H1 (cell line): ENCODE measurements at regions not wholly inside any gene's neighbourhood (a gene's known extent, or its start where the extent isn't known, plus 50 kb on each side); places are given as distances from the start of the nearest gene placed in this dataset.
"Not testable (repeated sequence)": the region's sequence is repeated elsewhere in the genome, so short reads cannot be mapped to it uniquely, and the experiment has no call there.

Source experiments
- CTCF ChIA-PET: fragments of 300-600 bp; sonication (Branson Sonifier 250); formaldehyde crosslinking; loops from one replicate; lab custom pipeline; 2021; ENCODE audit not compliant: partially characterized antibody; lab: Charles Lee
- POLR2A ChIA-PET: fragments of 300-600 bp; sonication (Branson Sonifier 250); formaldehyde crosslinking; loops from one replicate; lab custom pipeline; 2021; ENCODE audit warnings: inconsistent platforms; ENCODE audit not compliant: partially characterized antibody; lab: Charles Lee
- DNase-seq, 2 experiments: peaks; one replicate each; pipeline versions ENCODE4 v3.0.0 to v3.0.0-alpha.2; 2010 to 2022; ENCODE audit warnings: low spot score in 2 of 2, low read depth in 1 of 2, mixed read lengths in 1 of 2
- FAIRE-seq: peaks from 2 replicates; lab custom pipeline; 2011; peaks lifted over from hg19 to GRCh38; lab: Jason Lieb, UNC
- H2AFZ ChIP-seq: 2 replicates; pipeline ENCODE4 v1.8.1; 2012; ENCODE audit warnings: low read length, inconsistent platforms
- H2AK5ac ChIP-seq: 2 replicates; pipeline ENCODE4 v1.6.1; 2013; ENCODE audit warnings: low read depth, low read length
- H2BK120ac ChIP-seq: replicated peaks from 2 replicates; pipeline ENCODE3; 2013; ENCODE audit warnings: low read depth, low read length, inconsistent platforms
- H2BK12ac ChIP-seq: 2 replicates; pipeline ENCODE4 v1.6.1; 2013; ENCODE audit warnings: low read depth, low read length
- H2BK15ac ChIP-seq: 2 replicates; pipeline ENCODE4 v1.6.1; 2013; ENCODE audit warnings: low read length
- H2BK20ac ChIP-seq: 2 replicates; pipeline ENCODE4 v1.6.1; 2013; ENCODE audit warnings: low read length
- H2BK5ac ChIP-seq: 2 replicates; pipeline ENCODE4 v1.6.1; 2013; ENCODE audit warnings: low read depth, low read length
- H3K14ac ChIP-seq: 2 replicates; pipeline ENCODE4 v1.6.1; 2013; ENCODE audit warnings: inconsistent platforms; ENCODE audit not compliant: insufficient read length
- H3K18ac ChIP-seq: 2 replicates; pipeline ENCODE4 v1.6.1; 2013; ENCODE audit warnings: low read length; ENCODE audit errors: extremely low read depth
- H3K23ac ChIP-seq: 2 replicates; pipeline ENCODE4 v1.6.1; 2013; ENCODE audit warnings: inconsistent platforms; ENCODE audit not compliant: insufficient read length
- H3K23me2 ChIP-seq: 2 replicates; pipeline ENCODE4 v1.6.1; 2013; ENCODE audit warnings: low read depth, low read length
- H3K27ac ChIP-seq: 2 replicates; pipeline ENCODE4 v1.6.1; 2011; ENCODE audit warnings: low read depth, low read length, inconsistent platforms
- H3K27me3 ChIP-seq, 4 experiments: replicated peaks in 1 of 4; 1 replicate in 1 of 4; 2 replicates in 3 of 4; pipeline versions ENCODE4 v1.6.1 to v1.8.1; 2011 to 2013; ENCODE audit warnings: low read length in 3 of 4, mild to moderate bottlenecking in 3 of 4, inconsistent platforms in 2 of 4, mixed read lengths in 2 of 4, moderate library complexity in 1 of 4; ENCODE audit not compliant: control insufficient read depth in 3 of 4, insufficient read depth in 3 of 4; ENCODE audit errors: extremely low read depth in 1 of 4
- H3K36me3 ChIP-seq, 4 experiments: 2 replicates each; pipeline versions ENCODE4 v1.6.1 to v1.8.1; 2011 to 2013; ENCODE audit warnings: mild to moderate bottlenecking in 4 of 4, low read length in 3 of 4, moderate library complexity in 2 of 4, control low read depth in 1 of 4, inconsistent platforms in 1 of 4; ENCODE audit not compliant: insufficient read depth in 4 of 4, control insufficient read depth in 2 of 4
- H3K4ac ChIP-seq: replicated peaks from 2 replicates; pipeline ENCODE3; 2013; ENCODE audit warnings: low read length, low read depth, mixed read lengths, inconsistent platforms; ENCODE audit not compliant: insufficient read length
- H3K4me1 ChIP-seq, 4 experiments: replicated peaks in 1 of 4; 1 replicate in 1 of 4; 2 replicates in 3 of 4; pipeline versions ENCODE4 v1.6.1 to v1.8.1; 2011 to 2013; ENCODE audit warnings: low read length in 3 of 4, inconsistent platforms in 2 of 4, mixed read lengths in 1 of 4; ENCODE audit not compliant: insufficient read depth in 4 of 4, control insufficient read depth in 3 of 4
- H3K4me2 ChIP-seq, 2 experiments: 2 replicates each; pipeline versions ENCODE4 v1.6.1 to v1.8.1; 2011 to 2013; ENCODE audit warnings: low read depth in 2 of 2, low read length in 2 of 2, control low read depth in 1 of 2, inconsistent platforms in 1 of 2, mild to moderate bottlenecking in 1 of 2; ENCODE audit not compliant: insufficient read depth in 1 of 2
- H3K4me3 ChIP-seq, 4 experiments: fragments of 200-600, 300-600 bp in 1 of 4; sonication (generic), shearing (Covaris generic), sonication (Bioruptor Twin) in 1 of 4; 2 replicates each; pipeline versions ENCODE4 v1.5.1 to v1.8.1; 2011 to 2016; ENCODE audit warnings: low read length in 4 of 4, low read depth in 3 of 4, control low read depth in 2 of 4, inconsistent platforms in 2 of 4, mild to moderate bottlenecking in 2 of 4, mixed read lengths in 1 of 4, moderate library complexity in 1 of 4; ENCODE audit not compliant: insufficient read depth in 2 of 4; ENCODE audit errors: extremely low read depth in 1 of 4
- H3K56ac ChIP-seq: replicated peaks from 2 replicates; pipeline ENCODE3; 2013; ENCODE audit warnings: low read depth, mild to moderate bottlenecking, mixed read lengths, low read length, inconsistent platforms; ENCODE audit not compliant: insufficient read length
- H3K79me1 ChIP-seq: 2 replicates; pipeline ENCODE4 v1.6.1; 2013; ENCODE audit warnings: low read depth, low read length, control low read depth
- H3K79me2 ChIP-seq, 2 experiments: 2 replicates each; pipeline versions ENCODE4 v1.6.1 to v1.8.1; 2012 to 2013; ENCODE audit warnings: low read length in 2 of 2, mild to moderate bottlenecking in 2 of 2, inconsistent platforms in 1 of 2; ENCODE audit not compliant: insufficient read depth in 2 of 2, control insufficient read depth in 1 of 2
- H3K9ac ChIP-seq, 4 experiments: replicated peaks in 1 of 4; 1 replicate in 1 of 4; 2 replicates in 3 of 4; pipeline versions ENCODE4 v1.6.1 to v1.8.1; 2011 to 2013; ENCODE audit warnings: low read depth in 3 of 4, low read length in 3 of 4, control low read depth in 2 of 4, mild to moderate bottlenecking in 2 of 4, moderate library complexity in 2 of 4, inconsistent platforms in 1 of 4; ENCODE audit errors: extremely low read depth in 1 of 4
- H3K9me3 ChIP-seq, 2 experiments: 2 replicates each; pipeline versions ENCODE4 v1.6.1 to v1.8.1; 2012 to 2013; ENCODE audit warnings: mild to moderate bottlenecking in 2 of 2, moderate library complexity in 2 of 2, control low read depth in 1 of 2, inconsistent platforms in 1 of 2, low read depth in 1 of 2, low read length in 1 of 2, mixed read lengths in 1 of 2; ENCODE audit not compliant: insufficient read depth in 2 of 2
- H4K20me1 ChIP-seq, 2 experiments: replicated peaks in 1 of 2; 2 replicates each; pipeline versions ENCODE3 to v1.8.1; 2011 to 2013; ENCODE audit warnings: inconsistent platforms in 2 of 2, low read length in 2 of 2, mild to moderate bottlenecking in 1 of 2; ENCODE audit not compliant: insufficient read depth in 2 of 2, control insufficient read depth in 1 of 2
- H4K5ac ChIP-seq: 2 replicates; pipeline ENCODE4 v1.6.1; 2013; ENCODE audit warnings: low read length, low read depth, mixed read lengths, inconsistent platforms; ENCODE audit not compliant: insufficient read length
- H4K8ac ChIP-seq: 2 replicates; pipeline ENCODE4 v1.8.0; 2013; ENCODE audit warnings: mild to moderate bottlenecking, moderate library complexity, low read length, inconsistent platforms; ENCODE audit not compliant: insufficient read depth; ENCODE audit errors: extremely low read depth
- H4K91ac ChIP-seq: replicated peaks from 2 replicates; pipeline ENCODE3; 2013; ENCODE audit warnings: low read length, mixed read lengths, inconsistent platforms; ENCODE audit not compliant: insufficient read length
- WGBS, 2 experiments: shearing (Covaris generic) in 1 of 2; methylation state at CpG; one replicate each; pipeline versions ENCODE4 v1.1.6 to v1.1.7; 2013 to 2015; ENCODE audit warnings: low lambda C conversion rate in 2 of 2, mixed read lengths in 2 of 2, inconsistent platforms in 1 of 2, low coverage in 1 of 2, missing lambda C conversion rate in 1 of 2; ENCODE audit not compliant: insufficient replicate concordance in 2 of 2, insufficient coverage in 1 of 2, insufficient read length in 1 of 2; ENCODE audit errors: extremely low coverage in 1 of 2, missing lambda C conversion rate in 1 of 2; 5-methylcytosine and 5-hydroxymethylcytosine counted together

GRCh38 chr13:18628928-18629327 is 552.7 kb downstream of the TUBA3C start:
- H3K23me2 ChIP-seq, H3K4me2 ChIP-seq, H4K5ac ChIP-seq, H3K4me3 ChIP-seq, H3K18ac ChIP-seq, H3K14ac ChIP-seq, H3K23ac ChIP-seq, H3K56ac ChIP-seq, H3K4me1 ChIP-seq, FAIRE-seq, H2AFZ ChIP-seq, H4K8ac ChIP-seq, H2BK12ac ChIP-seq, H4K20me1 ChIP-seq, H3K27me3 ChIP-seq, H2BK15ac ChIP-seq, H3K27ac ChIP-seq, H3K4ac ChIP-seq, H3K79me1 ChIP-seq, H3K79me2 ChIP-seq, H2AK5ac ChIP-seq, H3K36me3 ChIP-seq, POLR2A ChIA-PET, CTCF ChIA-PET, DNase-seq, H2BK5ac ChIP-seq, H2BK20ac ChIP-seq, H4K91ac ChIP-seq, H2BK120ac ChIP-seq, H3K9ac ChIP-seq: not testable (repeated sequence)
- WGBS, 2 experiments, result 96% methylated on average over 5 of the region's 31 CpGs; no CpG with 5 or more reads in 1 of the 2 experiments
- peaks cover 6 to 21% of the 10 kb centered on the region in 2 experiments; a peak in 3 of 4 replicates for H3K9me3 ChIP-seq
